Neural progenitor cell (in vitro differentiated cells): ENCODE measurements at regions not wholly inside any gene's neighbourhood (a gene's known extent, or its start where the extent isn't known, plus 50 kb on each side); places are given as distances from the start of the nearest gene placed in this dataset.

ENCODE experiments used
- DNase-seq: peaks from one replicate; pipeline ENCODE4 v3.0.0-alpha.2; 2016; ENCODE audit warnings: low spot score
- H2AFZ ChIP-seq: fragments of 200-600 bp; sonication (generic); replicated peaks from 2 replicates; pipeline ENCODE4 v1.6.1; 2016; ENCODE audit warnings: antibody characterized with exemption
- H3F3A ChIP-seq: fragments of 200-600 bp; sonication (generic); 2 replicates; pipeline ENCODE4 v1.6.1; 2016; ENCODE audit warnings: antibody characterized with exemption, low read depth
- H3K27ac ChIP-seq: fragments of 200-600 bp; sonication (generic); 2 replicates; pipeline ENCODE4 v1.5.1; 2016; ENCODE audit warnings: mild to moderate bottlenecking
- H3K27me3 ChIP-seq: fragments of 200-600 bp; sonication (generic); 2 replicates; pipeline ENCODE4 v1.6.1; 2016; ENCODE audit warnings: mild to moderate bottlenecking, moderate library complexity
- H3K36me3 ChIP-seq: fragments of 200-600 bp; sonication (generic); 2 replicates; pipeline ENCODE4 v1.5.1; 2016
- H3K4me1 ChIP-seq: fragments of 200-600 bp; sonication (generic); 2 replicates; pipeline ENCODE4 v1.6.1; 2016; ENCODE audit warnings: mixed run types
- H3K4me2 ChIP-seq: fragments of 200-600 bp; sonication (generic); 2 replicates; pipeline ENCODE4 v1.6.1; 2016
- H3K4me3 ChIP-seq: fragments of 200-600 bp; sonication (generic); 2 replicates; pipeline ENCODE4 v1.5.1; 2016
- H3K79me2 ChIP-seq: fragments of 200-600 bp; sonication (generic); 2 replicates; pipeline ENCODE4 v1.6.1; 2016; ENCODE audit warnings: low read depth
- H3K9ac ChIP-seq: fragments of 200-600 bp; sonication (generic); 2 replicates; pipeline ENCODE4 v1.6.1; 2016
- H3K9me3 ChIP-seq: fragments of 200-600 bp; sonication (generic); 2 replicates; pipeline ENCODE4 v1.5.1; 2016; ENCODE audit warnings: low read depth
- H4K20me1 ChIP-seq: fragments of 200-600 bp; sonication (generic); 2 replicates; pipeline ENCODE4 v1.6.1; 2016; ENCODE audit warnings: low read depth
- H3K27ac Mint-ChIP-seq: 3 replicates; pipeline ENCODE4 v1.8.0; 2021; ENCODE audit warnings: mixed read lengths
- H3K27me3 Mint-ChIP-seq: 2 replicates; pipeline ENCODE4 v1.8.0; 2022; ENCODE audit warnings: low read depth, mild to moderate bottlenecking, inconsistent platforms, moderate library complexity, mixed read lengths; ENCODE audit not compliant: insufficient read depth
- H3K36me3 Mint-ChIP-seq: 3 replicates; pipeline ENCODE4 v1.8.0; 2021; ENCODE audit warnings: mixed read lengths
- H3K4me1 Mint-ChIP-seq: 3 replicates; pipeline ENCODE4 v1.8.0; 2021; ENCODE audit warnings: mixed read lengths
- H3K4me3 Mint-ChIP-seq: 3 replicates; pipeline ENCODE4 v1.8.0; 2021; ENCODE audit warnings: mild to moderate bottlenecking, moderate library complexity, mixed read lengths
- H3K9me3 Mint-ChIP-seq: 3 replicates; pipeline ENCODE4 v1.8.0; 2020; ENCODE audit warnings: mixed read lengths
- EZH2 ChIP-seq: fragments of 200-600 bp; sonication (generic); IDR thresholded peaks from 2 replicates; pipeline ENCODE4 v1.6.1; 2017; ENCODE audit warnings: antibody characterized with exemption, mild to moderate bottlenecking, moderate library complexity
- EZH2phosphoT487 ChIP-seq: fragments of 200-600 bp; sonication (generic); IDR thresholded peaks from 2 replicates; pipeline ENCODE4 v1.6.1; 2017; ENCODE audit warnings: antibody characterized with exemption
- TF ChIP-seq, protein P1 (sequence below): fragments of 200-600 bp; sonication (generic); IDR thresholded peaks from 2 replicates; pipeline ENCODE4 v1.5.1; 2017; ENCODE audit warnings: antibody characterized with exemption, mild to moderate bottlenecking

DNA sequence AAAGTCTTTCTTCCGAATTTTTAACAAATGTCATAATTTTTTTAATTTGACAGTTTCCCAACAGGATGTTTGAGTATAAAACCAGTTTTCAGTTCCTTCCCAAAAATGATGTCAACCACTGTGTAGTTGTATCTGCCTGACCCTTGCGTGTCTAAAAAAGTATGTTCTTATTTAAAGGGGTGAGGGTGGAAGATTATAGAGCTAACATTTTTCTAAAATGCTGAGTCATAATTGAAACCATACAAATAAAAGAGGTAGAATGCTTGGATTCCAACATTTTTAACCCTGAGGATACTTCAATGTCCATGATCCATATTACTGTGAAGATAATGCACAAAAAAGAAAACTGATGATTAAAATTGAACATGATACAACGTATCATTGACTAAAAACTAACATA, 1388.8 kb downstream of the UQCRFS1 start:
- Histone ChIP-seq H2AFZ (no peak overlapping the region), H3K9me3 (peaks cover 19% of the 10 kb centered on the region), H3K9ac (no peak overlapping the region), H3K79me2 (no peaks in the 10 kb centered on the region), H3K4me1 (no peaks in the 10 kb centered on the region), H3K4me3 (no peak overlapping the region), H3F3A (no peaks in the 10 kb centered on the region), H3K4me2 (no peak overlapping the region), H4K20me1 (no peaks in the 10 kb centered on the region), H3K27me3 (no peaks in the 10 kb centered on the region), H3K27ac (no peak overlapping the region), H3K36me3 (no peaks in the 10 kb centered on the region)
- TF ChIP-seq, protein P1, sequence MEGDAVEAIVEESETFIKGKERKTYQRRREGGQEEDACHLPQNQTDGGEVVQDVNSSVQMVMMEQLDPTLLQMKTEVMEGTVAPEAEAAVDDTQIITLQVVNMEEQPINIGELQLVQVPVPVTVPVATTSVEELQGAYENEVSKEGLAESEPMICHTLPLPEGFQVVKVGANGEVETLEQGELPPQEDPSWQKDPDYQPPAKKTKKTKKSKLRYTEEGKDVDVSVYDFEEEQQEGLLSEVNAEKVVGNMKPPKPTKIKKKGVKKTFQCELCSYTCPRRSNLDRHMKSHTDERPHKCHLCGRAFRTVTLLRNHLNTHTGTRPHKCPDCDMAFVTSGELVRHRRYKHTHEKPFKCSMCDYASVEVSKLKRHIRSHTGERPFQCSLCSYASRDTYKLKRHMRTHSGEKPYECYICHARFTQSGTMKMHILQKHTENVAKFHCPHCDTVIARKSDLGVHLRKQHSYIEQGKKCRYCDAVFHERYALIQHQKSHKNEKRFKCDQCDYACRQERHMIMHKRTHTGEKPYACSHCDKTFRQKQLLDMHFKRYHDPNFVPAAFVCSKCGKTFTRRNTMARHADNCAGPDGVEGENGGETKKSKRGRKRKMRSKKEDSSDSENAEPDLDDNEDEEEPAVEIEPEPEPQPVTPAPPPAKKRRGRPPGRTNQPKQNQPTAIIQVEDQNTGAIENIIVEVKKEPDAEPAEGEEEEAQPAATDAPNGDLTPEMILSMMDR: no peak
- TF ChIP-seq EZH2 (no peak), EZH2phosphoT487 (no peak)
- Mint-ChIP-seq H3K4me1 (no peaks in the 10 kb centered on the region), H3K9me3 (peaks cover 6% of the 10 kb centered on the region), H3K36me3 (no peaks in the 10 kb centered on the region), H3K4me3 (no peak overlapping the region), H3K27me3 (peaks cover 2% of the 10 kb centered on the region), H3K27ac (no peak overlapping the region)
- no peak for DNase-seq

DNA sequence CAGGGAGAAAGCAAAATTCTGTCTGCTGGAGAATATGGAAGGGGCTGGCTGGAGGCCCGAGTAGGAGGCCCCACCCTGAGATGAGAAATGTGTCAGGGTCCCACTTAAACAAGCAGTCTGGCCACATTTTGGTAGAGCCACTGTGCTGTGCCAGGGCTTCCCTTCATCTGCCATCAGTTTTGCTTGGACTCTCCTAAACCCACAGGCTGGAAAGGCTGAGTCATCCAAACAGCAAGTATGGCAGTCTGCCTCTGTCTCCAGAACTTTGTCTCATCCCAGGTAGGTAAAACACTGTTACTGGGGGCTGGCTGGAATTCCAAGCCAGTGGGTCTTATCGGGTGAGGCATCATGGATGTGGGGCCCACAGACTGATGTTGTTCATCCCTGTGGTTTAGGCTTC, 1390.6 kb downstream of the UQCRFS1 start:
- H3K9me3 Mint-ChIP-seq: peaks cover 15% of the 10 kb centered on the region
- Histone ChIP-seq H3K27ac (no peak overlapping the region), H3K36me3 (no peaks in the 10 kb centered on the region), H3F3A (no peaks in the 10 kb centered on the region), H3K79me2 (no peaks in the 10 kb centered on the region), H2AFZ (no peak overlapping the region), H3K4me3 (no peak overlapping the region), H3K9me3 (peaks cover 19% of the 10 kb centered on the region), H3K4me1 (no peaks in the 10 kb centered on the region), H3K9ac (no peak overlapping the region), H3K27me3 (no peaks in the 10 kb centered on the region), H3K4me2 (no peak overlapping the region), H4K20me1 (no peaks in the 10 kb centered on the region)
- H3K4me1 Mint-ChIP-seq: no peaks in the 10 kb centered on the region
- H3K27ac Mint-ChIP-seq: no peak overlapping the region
- no peak overlapping the region for H3K4me3 Mint-ChIP-seq
- TF ChIP-seq, protein P1: no peak
- TF ChIP-seq EZH2phosphoT487: no peak
- no peak for TF ChIP-seq EZH2
- no peaks in the 10 kb centered on the region for H3K36me3 Mint-ChIP-seq
- no peak for DNase-seq
- peaks cover 2% of the 10 kb centered on the region for H3K27me3 Mint-ChIP-seq

DNA sequence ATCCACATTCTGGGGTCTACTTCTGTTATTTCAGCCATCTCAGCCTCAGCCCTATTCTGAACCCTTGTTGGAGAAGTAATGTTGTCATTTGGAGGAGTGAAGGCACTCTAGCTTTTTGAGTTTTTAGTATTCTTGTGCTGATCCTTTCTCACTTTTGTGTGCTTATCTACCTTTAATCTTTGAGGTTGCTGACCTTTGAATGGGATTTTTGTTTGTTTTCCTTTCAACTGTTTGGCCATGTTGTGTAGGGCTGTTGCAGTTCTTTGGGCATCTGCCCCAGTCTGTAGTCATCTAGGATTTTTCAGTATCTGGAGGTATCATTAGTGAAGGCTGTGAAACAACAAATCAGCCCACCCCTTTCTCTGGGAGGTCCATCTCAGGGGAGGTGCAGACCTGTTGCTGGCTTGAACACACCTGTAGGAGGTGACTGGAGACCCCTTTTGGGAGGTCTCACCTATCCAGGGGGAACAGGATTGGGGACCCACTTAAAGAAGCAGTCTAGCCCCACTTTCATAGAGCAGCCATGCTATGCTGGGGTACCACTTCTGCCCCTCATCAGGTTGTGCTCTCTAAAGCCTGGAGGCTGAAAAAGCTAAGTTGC, 1391.4 kb downstream of the UQCRFS1 start:
- H3K27ac ChIP-seq: no peak overlapping the region
- H3K9me3 Mint-ChIP-seq: peaks cover 17% of the 10 kb centered on the region
- H3K36me3 ChIP-seq: no peaks in the 10 kb centered on the region
- H3K9ac ChIP-seq: no peak overlapping the region
- no peak for DNase-seq
- TF ChIP-seq EZH2: no peak
- TF ChIP-seq EZH2phosphoT487: no peak
- TF ChIP-seq, protein P1: no peak
- no peak overlapping the region for H3K4me2 ChIP-seq
- H3K36me3 Mint-ChIP-seq: no peaks in the 10 kb centered on the region
- peaks cover 2% of the 10 kb centered on the region for H3K27me3 Mint-ChIP-seq
- H3K27me3 ChIP-seq: no peaks in the 10 kb centered on the region
- no peaks in the 10 kb centered on the region for H3F3A ChIP-seq
- no peaks in the 10 kb centered on the region for H3K4me1 ChIP-seq
- H3K27ac Mint-ChIP-seq: no peak overlapping the region
- no peak overlapping the region for H2AFZ ChIP-seq
- no peak overlapping the region for H3K4me3 Mint-ChIP-seq
- H3K9me3 ChIP-seq: peaks cover 19% of the 10 kb centered on the region
- no peaks in the 10 kb centered on the region for H3K4me1 Mint-ChIP-seq
- H4K20me1 ChIP-seq: no peaks in the 10 kb centered on the region
- H3K79me2 ChIP-seq: no peaks in the 10 kb centered on the region
- H3K4me3 ChIP-seq: no peak overlapping the region
